SU-DHL-6 (cell line): ENCODE measurements at regions not wholly inside any gene's neighbourhood (a gene's known extent, or its start where the extent isn't known, plus 50 kb on each side); places are given as distances from the start of the nearest gene placed in this dataset.

Experiments used
- H2AFZ ChIP-seq: fragments of 200-600 bp; sonication (generic); 2 replicates; pipeline ENCODE4 v1.6.1; 2014; ENCODE audit warnings: low read depth, mild to moderate bottlenecking, moderate library complexity, mixed read lengths, antibody characterized with exemption, low read length; ENCODE audit not compliant: severe bottlenecking
- H3F3A ChIP-seq: fragments of 200-600 bp; shearing (Covaris generic); 2 replicates; pipeline ENCODE4 v1.6.0; 2016; ENCODE audit warnings: antibody characterized with exemption, mild to moderate bottlenecking; ENCODE audit not compliant: insufficient read depth
- H3K27ac ChIP-seq: fragments of 200-600 bp; sonication (generic); 2 replicates; pipeline ENCODE4 v1.5.1; 2016; ENCODE audit warnings: low read depth, mild to moderate bottlenecking, low read length, moderate library complexity, mixed read lengths
- H3K27me3 ChIP-seq: fragments of 200-600 bp; sonication (generic), shearing (Covaris generic); 2 replicates; pipeline ENCODE4 v1.6.0; 2014; ENCODE audit warnings: mild to moderate bottlenecking, low read length
- H3K36me3 ChIP-seq: fragments of 200-600 bp; sonication (generic); 2 replicates; pipeline ENCODE4 v1.6.1; 2014; ENCODE audit warnings: mild to moderate bottlenecking, low read length, mixed read lengths
- H3K4me2 ChIP-seq: fragments of 300-600, 200-600 bp; shearing (Covaris generic), sonication (generic); 2 replicates; pipeline ENCODE4 v1.6.0; 2014; ENCODE audit warnings: low read length, low read depth, mild to moderate bottlenecking; ENCODE audit not compliant: poor library complexity, severe bottlenecking
- H3K4me3 ChIP-seq: fragments of 200-600 bp; sonication (generic); 2 replicates; pipeline ENCODE4 v1.5.1; 2014; ENCODE audit warnings: antibody characterized with exemption, low read length, mild to moderate bottlenecking, mixed read lengths; ENCODE audit not compliant: insufficient read depth, poor library complexity, severe bottlenecking
- H3K79me2 ChIP-seq: fragments of 200-600 bp; sonication (generic); 2 replicates; pipeline ENCODE4 v1.6.1; 2014; ENCODE audit warnings: mild to moderate bottlenecking, low read length, moderate library complexity; ENCODE audit not compliant: insufficient read depth
- H3K9ac ChIP-seq: fragments of 200-600 bp; sonication (generic); 2 replicates; pipeline ENCODE4 v1.7.0; 2014; ENCODE audit warnings: mild to moderate bottlenecking, low read length
- H3K9me2 ChIP-seq: fragments of 200-600 bp; sonication (generic); replicated peaks from 2 replicates; pipeline ENCODE4 v1.6.1; 2014; ENCODE audit warnings: low read length; ENCODE audit not compliant: insufficient read depth
- H3K9me3 ChIP-seq: fragments of 200-600 bp; sonication (generic); 2 replicates; pipeline ENCODE4 v1.6.1; 2014; ENCODE audit warnings: low read length, mixed read lengths; ENCODE audit not compliant: insufficient read depth
- H4K20me1 ChIP-seq: fragments of 200-600 bp; sonication (generic); 2 replicates; pipeline ENCODE4 v1.6.1; 2014; ENCODE audit warnings: low read depth, mild to moderate bottlenecking, antibody characterized with exemption, low read length, moderate library complexity, mixed read lengths
- CTCF ChIP-seq: fragments of 200-600 bp; sonication (generic); IDR thresholded peaks from one replicate; pipeline ENCODE4 v1.5.1; 2017; ENCODE audit warnings: antibody characterized with exemption, mild to moderate bottlenecking, low read length, moderate library complexity; ENCODE audit not compliant: insufficient read depth, poor library complexity, severe bottlenecking
- EZH2phosphoT487 ChIP-seq: fragments of 200-600 bp; sonication (generic), shearing (Covaris generic); conservative IDR thresholded peaks from 2 replicates; pipeline ENCODE4 v1.6.1; 2018; ENCODE audit warnings: mild to moderate bottlenecking, antibody characterized with exemption, low read length, moderate library complexity, mixed read lengths

GRCh38 chr6:156283091-156283490 lies 494.1 kb upstream of the ARID1B start:
- Histone ChIP-seq H3K36me3 (peaks cover 2% of the 10 kb centered on the region; the same call in 1 of the 2 replicates), H3K27ac (no peak overlapping the region), H3K27me3 (no peaks in the 10 kb centered on the region), H3K4me2 (no peak overlapping the region), H3F3A (peaks cover 16% of the 10 kb centered on the region), H3K9me2 (no peaks in the 10 kb centered on the region), H2AFZ (no peak overlapping the region), H3K79me2 (no peaks in the 10 kb centered on the region), H3K9ac (no peak overlapping the region), H3K4me3 (no peak overlapping the region), H4K20me1 (no peaks in the 10 kb centered on the region), H3K9me3 (peaks cover 1% of the 10 kb centered on the region; the same call in 1 of the 2 replicates)
- TF ChIP-seq CTCF (no peak), EZH2phosphoT487 (no peak)

- no peak overlapping the region for H3K4me2 ChIP-seq
- H3K79me2 ChIP-seq: no peaks in the 10 kb centered on the region
- TF ChIP-seq CTCF: no peak
- TF ChIP-seq EZH2phosphoT487: no peak
- no peaks in the 10 kb centered on the region for H3K9me2 ChIP-seq
- no peak overlapping the region for H2AFZ ChIP-seq
- no peak overlapping the region for H3K27ac ChIP-seq
- no peak overlapping the region for H3K9ac ChIP-seq
- H3K9me3 ChIP-seq: peaks cover 9% of the 10 kb centered on the region; the same call in 1 of the 2 replicates
- H3K27me3 ChIP-seq: no peaks in the 10 kb centered on the region
- no peak overlapping the region for H3K4me3 ChIP-seq
- H3F3A ChIP-seq: peaks cover 16% of the 10 kb centered on the region
- peaks cover 5% of the 10 kb centered on the region; the same call in 1 of the 2 replicates for H3K36me3 ChIP-seq
- H4K20me1 ChIP-seq: no peaks in the 10 kb centered on the region
Observed at GRCh38 chr6:156282087-156282486, 495.1 kb upstream of the ARID1B start.

- Histone ChIP-seq H3K9ac (no peak overlapping the region), H4K20me1 (no peaks in the 10 kb centered on the region), H2AFZ (no peak overlapping the region), H3K4me3 (no peak overlapping the region), H3K27ac (peak overlapping the region; percentile 88; the same call in 1 of the 2 replicates), H3F3A (peaks cover 16% of the 10 kb centered on the region), H3K36me3 (peaks cover 5% of the 10 kb centered on the region; the same call in 1 of the 2 replicates), H3K79me2 (no peaks in the 10 kb centered on the region), H3K9me2 (no peaks in the 10 kb centered on the region), H3K27me3 (no peaks in the 10 kb centered on the region), H3K4me2 (no peak overlapping the region), H3K9me3 (peaks cover 9% of the 10 kb centered on the region; the same call in 1 of the 2 replicates)
- no peak for TF ChIP-seq EZH2phosphoT487
- no peak for TF ChIP-seq CTCF
Observed at GRCh38 chr6:156281266-156281665, 495.9 kb upstream of the ARID1B start.
